HG02678 (cell line): ENCODE measurements at regions not wholly inside any gene's neighbourhood (a gene's known extent, or its start where the extent isn't known, plus 50 kb on each side); places are given as distances from the start of the nearest gene placed in this dataset.

Experiments
- ATAC-seq: cut with Tn5 transposase; IDR thresholded peaks from one replicate; pipeline ENCODE4 v1.9.1; 2021; ENCODE audit warnings: mild to moderate bottlenecking, moderate library complexity; ENCODE audit not compliant: unreplicated experiment

DNA sequence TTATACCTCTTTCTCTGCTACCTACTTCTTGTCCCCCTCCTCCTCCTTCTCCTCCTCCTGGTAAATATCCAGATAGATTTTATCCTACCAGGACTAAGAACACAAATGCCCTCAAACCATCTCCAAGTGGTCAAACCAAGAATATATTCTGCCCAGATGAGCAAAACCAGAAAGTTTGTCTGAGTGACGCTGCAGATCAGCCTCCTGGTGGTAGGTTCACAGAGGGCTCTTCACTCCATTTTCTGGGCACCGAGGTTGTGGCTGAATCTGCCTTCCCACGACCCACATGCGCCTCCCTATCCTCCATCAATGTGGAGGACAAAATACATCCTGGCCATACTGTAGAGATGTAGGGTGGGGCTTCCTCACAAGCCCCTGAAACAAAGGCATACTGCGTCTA is 543.6 kb downstream of the MN1 start:
- no peak for ATAC-seq

DNA sequence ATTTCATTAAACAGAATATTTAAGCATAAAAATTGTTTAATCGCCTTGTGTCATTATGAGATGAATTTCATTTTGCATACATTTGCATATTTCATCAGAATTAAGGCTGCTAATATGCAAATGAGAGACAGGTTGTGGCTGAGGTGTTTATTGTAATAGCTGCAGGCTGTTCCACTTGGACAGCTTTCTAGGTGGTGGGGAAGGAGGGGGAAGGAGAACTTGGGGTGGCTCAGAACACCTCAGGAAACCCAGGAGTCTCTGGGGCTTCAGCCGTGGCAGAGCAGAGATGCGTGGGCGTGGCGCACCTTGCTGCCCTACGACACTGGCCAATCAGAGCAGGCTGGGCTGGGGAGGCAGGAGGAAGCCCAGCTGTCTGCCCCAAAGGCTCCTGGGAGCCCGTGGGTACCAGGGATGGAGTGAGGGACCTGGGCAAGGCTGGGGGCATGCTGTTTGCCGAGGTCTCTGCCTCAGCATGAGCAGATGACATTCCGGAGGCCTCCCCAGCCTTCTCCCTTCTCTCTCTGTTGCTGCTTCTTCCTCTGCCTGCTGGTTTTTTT is 542.9 kb downstream of the MN1 start:
- ATAC-seq: no peak

DNA sequence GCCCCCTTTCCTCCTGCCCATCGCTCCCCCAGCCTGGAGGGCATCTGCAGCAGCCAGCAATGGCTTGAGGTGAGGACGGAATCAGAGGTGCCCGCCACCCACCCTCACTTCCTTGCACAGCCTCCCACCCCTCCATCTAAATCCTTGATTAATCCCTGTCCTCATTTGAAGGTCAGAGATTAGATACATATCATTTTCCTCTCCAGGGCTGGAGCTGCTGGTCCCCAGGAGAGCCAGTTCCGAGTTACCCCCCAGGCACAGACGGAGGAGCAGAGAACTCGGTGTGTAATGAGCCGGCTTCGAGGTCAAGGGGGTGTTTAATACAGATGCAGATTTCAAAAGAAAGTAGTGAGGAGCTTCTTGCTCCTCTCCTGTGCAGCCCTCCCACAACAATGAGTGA is 542.1 kb downstream of the MN1 start:
- no peak for ATAC-seq

DNA sequence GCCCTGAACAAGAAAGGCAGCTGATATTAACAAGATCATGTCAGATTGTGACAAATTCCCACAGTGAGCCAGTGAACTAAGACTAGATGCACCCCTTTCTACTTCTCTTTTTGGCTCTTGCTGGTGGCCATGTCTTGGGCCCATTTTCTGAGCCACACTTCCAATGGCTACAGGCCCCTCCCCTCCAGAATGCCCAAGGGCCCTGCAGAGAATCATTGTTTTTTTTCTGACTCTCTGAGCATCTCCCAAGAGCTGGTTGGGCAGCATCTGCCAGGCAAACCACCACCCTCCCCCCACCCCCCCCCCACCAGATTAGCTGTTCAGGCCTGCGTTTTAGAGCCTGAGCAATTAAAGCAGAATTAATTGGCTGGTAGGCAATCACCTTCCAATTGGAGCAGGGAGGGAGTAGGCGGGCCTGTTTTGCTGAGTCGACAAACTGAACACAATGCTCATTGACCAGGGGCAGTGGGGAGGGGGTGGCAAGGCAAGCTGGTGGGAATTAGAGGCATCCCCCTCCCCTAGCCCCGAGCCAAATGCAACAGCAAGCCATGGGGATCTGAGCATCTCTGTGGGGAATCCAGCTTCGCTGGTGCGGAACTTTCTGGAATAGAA is 541.4 kb downstream of the MN1 start:
- ATAC-seq: no peak

DNA sequence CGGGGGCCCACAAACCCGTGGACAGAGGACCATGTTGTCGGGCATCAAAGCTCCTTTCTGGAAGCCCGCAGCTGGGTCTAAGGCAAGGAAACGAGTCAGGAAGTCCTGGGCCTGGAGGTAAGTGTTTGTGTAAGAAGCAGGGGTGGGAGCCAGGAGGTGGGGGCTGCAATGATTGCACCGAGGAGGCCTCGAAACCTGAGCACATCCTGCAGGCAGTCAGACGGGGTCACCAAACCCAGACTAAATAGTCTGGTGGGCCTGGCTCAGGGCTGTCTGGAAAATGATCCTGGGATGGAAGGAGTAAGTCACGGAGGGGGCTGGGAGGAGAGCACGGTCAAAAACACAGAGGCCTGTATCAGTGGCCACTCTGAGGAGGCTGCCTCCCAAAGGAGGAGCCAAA is 539.2 kb downstream of the MN1 start:
- no peak for ATAC-seq

DNA sequence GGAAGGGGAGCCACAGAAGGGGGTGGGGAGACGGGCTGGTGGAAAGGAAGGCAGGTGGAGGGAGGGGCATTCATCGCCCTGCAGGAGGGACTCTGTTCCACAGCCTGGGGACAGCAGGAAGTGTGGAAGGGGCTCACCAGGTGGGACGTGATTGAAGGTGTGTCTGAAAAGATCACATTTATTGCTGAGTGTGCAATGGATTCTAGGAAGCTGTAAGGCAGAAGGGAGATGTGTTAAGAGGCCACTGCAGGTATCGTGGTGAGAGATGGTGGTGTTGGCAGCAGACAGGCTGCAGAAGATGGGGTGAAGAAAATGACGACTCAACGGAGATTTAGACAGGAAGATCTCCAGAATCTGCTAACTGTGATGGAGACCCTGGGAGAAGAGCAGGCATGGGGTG is 537.4 kb downstream of the MN1 start:
- ATAC-seq: no peak

DNA sequence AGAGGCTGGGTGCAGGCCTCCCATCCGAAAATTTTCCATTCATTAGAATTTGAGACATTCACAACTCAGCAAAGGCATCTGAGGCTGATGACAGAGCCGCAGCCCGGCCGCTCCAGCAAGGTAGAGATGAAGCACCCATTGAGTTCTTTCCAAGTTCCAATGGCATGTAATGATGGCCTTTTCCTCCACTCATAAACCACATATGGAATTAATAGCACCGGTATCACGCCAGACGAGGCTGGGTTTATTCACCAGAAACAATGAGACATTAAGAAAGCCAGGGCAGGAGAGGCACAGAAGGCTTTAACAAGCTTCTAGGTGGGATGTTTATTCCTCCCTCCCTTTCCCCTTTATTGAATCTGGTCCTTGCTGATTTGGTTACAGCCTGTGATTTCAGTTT is 534.4 kb downstream of the MN1 start:
- no peak for ATAC-seq

DNA sequence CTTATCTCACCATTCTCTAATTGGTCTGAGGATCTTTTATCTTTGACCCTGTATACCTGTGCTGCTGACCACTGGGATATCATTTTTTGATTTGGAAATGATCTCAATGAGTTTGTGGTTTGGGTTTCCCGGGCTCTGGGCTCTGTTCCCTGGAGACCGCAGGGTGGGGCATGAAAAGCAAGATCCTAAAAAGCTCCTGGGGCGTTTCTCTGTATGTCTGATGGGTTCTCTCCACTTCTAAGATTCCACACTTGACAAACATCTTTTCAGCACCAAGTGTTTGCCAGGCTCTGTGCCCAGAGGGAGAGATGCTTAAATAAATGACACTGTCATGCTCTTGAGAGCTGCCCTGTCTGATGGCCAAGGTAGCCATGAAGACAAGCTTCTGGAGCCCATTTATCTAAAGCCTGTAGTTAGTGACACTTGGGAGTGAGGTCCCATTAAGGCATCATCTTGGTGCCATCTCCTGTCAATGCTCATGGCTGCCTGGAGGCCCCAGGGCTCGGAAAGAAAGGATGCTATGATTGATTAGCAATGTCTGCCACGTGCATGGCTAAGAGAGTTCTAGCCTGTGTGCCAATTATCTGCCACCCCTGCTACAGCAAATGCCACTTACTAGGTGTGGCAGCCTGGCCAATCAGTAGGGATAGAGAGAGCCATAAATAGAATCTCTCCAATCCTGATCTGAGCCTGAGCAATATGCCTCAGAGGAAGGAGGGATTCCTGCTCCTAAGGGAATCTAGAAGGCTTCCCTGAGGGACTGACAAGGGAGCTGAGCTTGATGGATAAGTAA is 531.6 kb downstream of the MN1 start:
- ATAC-seq: no peak

DNA sequence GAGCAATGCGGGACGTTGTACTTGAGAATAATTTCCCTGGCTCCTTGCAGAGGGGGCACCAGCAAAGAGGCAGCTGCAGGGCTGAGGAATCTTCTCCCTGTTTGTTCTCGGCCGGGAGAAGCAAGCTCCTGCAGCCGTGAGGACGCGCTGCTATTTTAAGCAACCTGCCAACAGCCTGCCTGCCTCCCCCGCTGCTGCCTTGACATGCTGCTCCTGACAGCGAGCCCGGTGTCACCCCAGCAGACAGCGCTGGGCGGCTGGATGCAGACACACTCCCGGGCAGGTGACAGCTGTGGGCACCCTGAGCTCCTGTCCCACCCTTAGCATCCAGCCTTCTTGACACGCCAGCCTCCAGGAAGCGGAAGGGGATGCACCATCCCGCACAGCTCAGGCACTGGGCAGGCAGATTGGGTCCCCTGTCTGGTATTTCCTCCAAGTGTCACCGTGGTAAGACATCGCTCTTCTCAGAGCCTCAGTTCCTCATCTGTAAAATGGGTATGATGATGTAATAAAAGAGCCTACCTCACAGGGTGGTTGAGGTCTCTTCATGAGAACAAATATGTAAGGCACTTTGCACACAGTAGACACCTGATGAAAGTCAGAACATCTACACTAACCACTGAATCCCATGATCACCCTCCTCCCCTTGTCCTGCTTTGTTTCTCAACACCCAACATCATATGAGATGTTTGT is 530.6 kb downstream of the MN1 start:
- no peak for ATAC-seq

DNA sequence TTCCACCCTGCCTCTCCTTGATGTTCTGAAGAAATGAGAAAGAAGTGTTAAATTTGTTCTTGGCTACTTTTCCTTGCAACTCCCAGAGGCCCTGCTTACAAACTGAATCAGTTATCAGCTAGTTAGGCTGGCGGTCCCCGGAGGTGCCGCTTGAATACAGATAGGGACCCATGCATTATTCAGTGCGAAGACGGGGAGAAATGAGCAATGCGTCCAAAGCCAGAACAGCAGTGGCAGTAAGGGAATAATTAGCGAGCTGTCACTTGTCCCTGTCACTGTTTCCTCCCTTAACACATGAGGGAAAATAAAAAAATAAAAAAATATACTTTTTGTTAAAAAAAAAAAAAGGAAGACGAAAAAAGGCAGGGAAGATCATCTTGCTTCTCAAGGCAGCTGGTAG is 528.1 kb downstream of the MN1 start:
- ATAC-seq: no peak

DNA sequence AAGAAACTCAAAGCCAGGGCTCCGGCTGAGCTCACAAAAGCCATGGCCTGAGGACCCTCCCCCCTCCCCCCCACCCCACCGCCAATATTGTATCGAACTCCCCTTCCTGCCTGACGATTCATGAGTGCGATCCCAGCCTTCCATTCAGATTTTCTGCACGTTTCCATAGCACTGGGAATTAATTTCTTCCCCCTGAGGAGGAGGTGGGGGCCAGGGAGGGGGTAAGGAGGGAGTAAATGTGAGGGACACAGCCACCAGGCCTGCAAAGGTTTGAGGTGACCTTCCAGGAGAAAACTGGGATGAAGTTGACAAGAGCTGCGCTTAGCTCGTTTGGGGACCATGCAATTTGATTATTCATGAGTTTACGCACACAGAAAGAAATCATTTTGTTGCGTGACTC is 527.7 kb downstream of the MN1 start:
- no peak for ATAC-seq

DNA sequence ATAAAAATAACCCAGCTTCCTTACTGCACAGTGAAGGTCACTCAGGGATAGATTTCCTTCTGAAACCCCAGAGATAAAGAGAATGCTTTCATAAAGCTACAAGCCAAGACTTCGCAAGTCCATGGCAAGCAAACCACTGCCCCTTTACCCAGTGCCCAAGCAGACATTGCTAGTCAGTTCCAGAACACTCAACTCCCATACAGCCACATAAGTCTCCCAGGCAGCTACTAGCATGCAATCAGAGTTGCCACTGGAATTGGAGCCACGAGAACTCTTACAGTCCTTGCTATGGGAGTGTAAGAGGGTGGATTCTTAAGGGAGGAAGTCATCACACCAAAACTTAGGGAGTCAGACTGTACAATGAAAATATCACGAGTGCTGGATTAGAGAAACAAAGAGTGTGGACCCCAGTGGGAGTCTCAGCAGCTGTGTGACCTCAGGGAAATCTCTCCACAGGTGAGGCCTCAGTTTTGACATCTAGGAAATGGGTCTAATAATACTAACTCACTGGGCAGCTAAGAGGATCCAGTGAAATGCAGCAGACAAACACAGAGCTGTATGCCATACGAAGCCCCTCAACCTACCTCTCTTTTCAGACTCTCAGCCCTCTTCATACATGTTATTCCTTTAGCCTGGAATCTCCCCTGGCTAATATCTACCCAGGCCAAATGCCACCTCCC is 526.6 kb downstream of the MN1 start:
- no peak for ATAC-seq

DNA sequence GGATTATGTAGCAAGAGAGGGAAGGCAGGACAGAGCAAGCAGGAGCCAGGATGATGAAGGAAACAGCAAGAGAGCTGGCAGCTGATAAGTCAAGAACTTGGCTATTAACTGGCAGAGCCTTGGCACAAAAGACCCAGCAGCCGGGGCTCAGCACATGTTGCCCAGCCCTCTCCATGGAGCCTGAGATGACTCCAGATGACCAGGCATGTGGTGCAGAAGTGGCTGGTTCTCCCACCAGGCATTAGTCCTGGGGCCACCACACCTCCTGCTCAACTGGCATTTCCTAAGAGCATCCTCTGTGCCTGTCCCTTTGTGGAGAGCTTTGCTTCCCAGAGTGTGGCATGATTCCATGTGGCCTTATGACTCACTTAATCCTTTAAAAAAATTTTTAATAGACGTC is 522.6 kb downstream of the MN1 start:
- ATAC-seq: no peak

DNA sequence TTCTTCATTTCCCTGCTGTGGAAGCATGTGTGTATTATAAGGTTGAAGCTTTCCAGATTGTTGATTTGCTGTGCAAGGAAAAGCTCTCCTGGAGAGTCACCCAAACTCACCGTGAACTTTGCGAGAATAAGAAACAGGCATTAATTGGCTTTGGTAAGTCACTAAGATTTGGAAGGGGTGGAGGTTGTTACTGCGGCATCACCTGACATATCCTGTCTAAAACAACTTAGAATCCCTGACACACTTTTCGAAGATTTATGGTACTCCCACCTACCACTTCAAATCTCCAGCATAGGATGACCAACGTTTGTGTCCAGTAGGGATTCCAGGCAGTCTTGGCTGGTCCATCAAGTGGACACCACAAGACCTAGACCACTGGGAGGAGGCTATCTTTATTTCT is 518.3 kb downstream of the MN1 start:
- ATAC-seq: no peak

DNA sequence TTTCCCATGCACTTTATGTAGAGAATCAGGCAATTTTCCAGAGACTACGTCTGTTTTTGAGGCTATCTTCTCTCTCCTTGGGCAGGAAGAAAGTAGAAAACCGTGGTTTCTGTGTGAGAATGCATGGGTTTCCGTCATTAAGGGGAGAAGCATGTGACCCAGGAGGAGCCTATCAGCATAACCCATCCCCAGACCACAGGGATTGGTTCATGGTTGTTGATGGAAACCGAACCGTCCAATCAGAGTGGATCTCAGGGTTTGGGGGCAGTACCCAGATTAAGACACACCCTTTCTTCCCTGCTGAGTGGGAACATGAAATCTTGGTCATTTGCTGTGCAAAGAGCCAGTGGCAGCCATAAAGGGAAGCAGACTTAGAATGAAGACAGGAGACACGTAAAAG is 517.8 kb downstream of the MN1 start:
- ATAC-seq: no peak

DNA sequence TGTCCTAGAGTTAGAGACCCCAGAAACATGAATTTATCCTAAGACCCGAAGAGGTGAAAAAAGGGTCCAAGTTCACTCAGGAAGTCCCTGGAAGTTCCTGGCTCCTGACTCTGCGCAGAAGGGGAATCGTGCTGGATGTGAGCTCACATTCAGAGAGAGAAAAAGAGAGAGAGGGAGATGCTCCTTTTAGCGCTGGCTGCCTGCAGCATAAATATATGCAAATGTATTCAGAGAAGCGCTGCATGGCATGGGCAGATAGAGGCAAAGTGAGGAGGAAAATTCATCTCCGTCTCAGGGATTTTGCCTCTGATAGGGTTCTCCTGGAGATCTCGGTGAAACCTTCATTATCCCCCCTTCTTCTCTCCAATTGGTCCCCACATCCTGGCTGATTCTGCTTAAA is 517.2 kb downstream of the MN1 start:
- no peak for ATAC-seq

DNA sequence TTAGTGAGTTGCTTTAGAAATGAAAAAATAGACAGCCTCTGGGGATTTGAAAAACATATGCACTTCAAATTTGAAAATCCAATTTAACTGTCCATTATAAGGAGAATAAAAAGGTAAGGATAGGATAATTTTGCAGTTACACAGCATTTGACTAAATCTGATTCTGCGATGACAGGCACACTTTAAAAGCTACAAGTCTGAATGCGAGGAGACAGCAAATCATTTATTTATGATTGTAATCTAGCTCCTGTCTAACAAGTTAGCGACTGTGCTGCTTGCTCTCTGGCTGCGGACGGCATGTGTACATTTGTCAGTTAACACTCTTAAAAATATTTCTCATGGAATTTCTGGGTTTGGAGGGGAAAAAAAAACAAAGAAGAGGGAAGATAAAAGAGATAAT is 514.8 kb downstream of the MN1 start:
- ATAC-seq: no peak

DNA sequence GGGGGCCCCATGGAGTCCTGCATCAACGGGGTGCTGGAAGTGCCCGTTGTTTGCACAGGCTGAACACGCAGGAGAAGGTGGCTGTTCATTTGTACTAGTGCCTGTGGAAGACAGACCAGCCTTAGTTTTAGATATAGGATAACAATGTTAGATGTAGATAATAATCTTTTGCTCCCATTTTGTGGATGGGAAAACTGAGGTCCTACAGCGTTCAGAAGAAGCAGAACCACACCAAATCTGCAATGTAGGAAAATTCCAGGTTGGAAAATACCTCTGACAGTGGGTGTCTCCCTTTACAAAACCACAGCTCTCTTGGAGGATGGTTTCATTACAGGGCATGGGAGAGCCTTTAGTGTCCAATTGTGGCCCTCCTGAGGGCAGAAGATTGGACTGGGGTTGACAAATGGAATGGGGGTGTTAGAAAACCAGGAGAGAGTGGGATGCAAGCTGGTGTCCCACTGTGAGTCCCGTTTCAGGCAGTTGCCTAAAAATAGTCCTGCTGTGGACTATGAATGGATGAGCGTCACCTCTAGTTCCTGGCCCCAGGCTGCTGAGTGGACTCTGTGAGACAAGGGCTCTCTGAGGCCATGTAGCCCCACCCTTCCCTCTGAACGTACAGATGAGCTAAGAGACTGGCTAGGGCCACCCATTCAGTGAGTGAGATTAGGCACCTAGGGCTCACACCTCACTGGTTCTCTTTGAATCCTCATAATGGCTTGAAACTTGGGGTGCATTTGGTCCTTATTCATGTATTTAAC is 508.8 kb downstream of the MN1 start:
- no peak for ATAC-seq

DNA sequence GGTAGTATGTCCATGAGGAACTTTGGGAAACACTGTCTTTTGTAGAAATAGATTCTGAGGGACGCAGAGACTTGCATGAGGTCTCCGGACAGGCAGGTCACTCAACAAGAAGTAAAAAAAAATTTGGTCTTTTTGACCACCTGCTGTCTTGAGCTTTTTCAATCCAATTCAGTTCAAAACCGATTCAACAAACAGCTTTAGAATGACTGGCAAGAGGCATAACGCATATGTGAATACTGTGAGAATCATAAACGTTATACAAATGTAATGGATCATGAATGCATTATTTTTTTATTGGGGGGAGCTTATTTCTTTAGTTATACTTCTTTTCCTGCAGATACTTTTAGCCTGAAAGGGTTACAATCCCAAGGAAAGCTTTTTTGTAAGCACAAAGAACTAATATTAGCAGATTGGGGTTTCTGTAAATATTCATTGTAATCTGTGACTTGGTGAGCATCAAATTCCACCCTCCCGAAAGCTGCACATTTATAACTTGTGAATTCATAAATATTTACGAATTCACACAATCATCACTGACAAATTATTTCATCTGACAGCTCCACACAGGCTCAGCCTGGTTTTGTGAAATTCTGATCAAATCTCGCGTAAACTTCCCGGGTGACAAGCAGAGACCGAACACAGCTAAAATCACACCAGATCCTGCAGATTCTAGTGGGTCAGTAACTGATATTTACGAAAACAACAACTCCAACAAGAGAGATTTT is 507.7 kb downstream of the MN1 start:
- ATAC-seq: no peak

DNA sequence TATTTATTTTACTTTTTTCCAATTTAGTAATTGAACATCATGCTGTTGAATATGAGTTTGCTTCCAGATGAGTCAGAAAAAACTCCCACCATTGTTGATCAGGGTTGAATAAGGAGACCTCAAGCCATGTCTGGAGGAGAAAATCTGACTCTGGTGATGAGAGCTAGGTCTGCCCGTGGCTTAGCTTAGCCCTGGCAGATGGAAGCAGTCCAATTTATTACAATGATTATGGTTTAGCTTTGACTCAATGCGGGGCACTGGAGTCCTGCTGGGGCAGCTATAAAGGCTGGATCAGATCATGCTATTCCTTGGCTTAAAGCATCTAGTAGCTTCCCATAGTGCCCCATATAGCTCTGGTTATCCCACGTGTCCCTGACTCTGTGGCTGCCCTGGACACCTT is 506.5 kb downstream of the MN1 start:
- no peak for ATAC-seq
